ENCODE measurements at regions not wholly inside any gene's neighbourhood (a gene's known extent, or its start where the extent isn't known, plus 50 kb on each side); places are given as distances from the start of the nearest gene placed in this dataset.

- H3K27me3 ChIP-seq (replicated peaks in 1 of 4; ENCODE audit: control insufficient read depth in 3 of 4, extremely low read depth in 1 of 4, insufficient read depth in 3 of 4, low read length in 3 of 4): no peaks in the 10 kb centered on the region
- no peak for DNase-seq (ENCODE audit: low read depth in 1 of 2, low spot score in 2 of 2)
- no peak overlapping the region for H3K4me2 ChIP-seq (ENCODE audit: insufficient read depth in 1 of 2, low read depth in 2 of 2, low read length in 2 of 2)
- H2AFZ ChIP-seq (ENCODE audit: low read length): no peak overlapping the region
- H3K23me2 ChIP-seq (ENCODE audit: low read depth, low read length): no peaks in the 10 kb centered on the region
- no peak overlapping the region for H3K4me3 ChIP-seq (ENCODE audit: extremely low read depth in 1 of 4, insufficient read depth in 2 of 4, low read depth in 3 of 4, low read length in 4 of 4)
- no peak overlapping the region for H2BK20ac ChIP-seq (ENCODE audit: low read length)
- H3K36me3 ChIP-seq (ENCODE audit: control insufficient read depth in 2 of 4, insufficient read depth in 4 of 4, low read length in 3 of 4): no peaks in the 10 kb centered on the region
- no peak overlapping the region for H3K56ac ChIP-seq (replicated peaks; ENCODE audit: insufficient read length, low read depth, low read length)
- no peak overlapping the region for H2BK12ac ChIP-seq (ENCODE audit: low read depth, low read length)
- WGBS, 2 experiments (ENCODE audit: extremely low coverage in 1 of 2, insufficient coverage in 1 of 2, insufficient read length in 1 of 2, insufficient replicate concordance in 2 of 2, low coverage in 1 of 2, low lambda C conversion rate in 2 of 2, missing lambda C conversion rate in 1 of 2): 86% methylated on average over 1 of the region's 1 CpG; no CpG with 5 or more reads in 1 of the 2 experiments
- no peak overlapping the region for H4K5ac ChIP-seq (ENCODE audit: insufficient read length, low read depth, low read length)
- H4K91ac ChIP-seq (replicated peaks; ENCODE audit: insufficient read length, low read length): no peak overlapping the region
- H3K79me2 ChIP-seq (ENCODE audit: control insufficient read depth in 1 of 2, insufficient read depth in 2 of 2, low read length in 2 of 2): no peaks in the 10 kb centered on the region
- ChIA-PET CTCF (ENCODE audit: partially characterized antibody) (interaction anchor here (0.9 to 1.1 kb wide), 3 partner anchors 8 to 38 kb away, joined by 3 to 5 read pairs (median 4); no protein-coding TSS in a partner anchor), POLR2A (ENCODE audit: partially characterized antibody) (no interaction called here)
- FAIRE-seq: no peak
- H3K9me3 ChIP-seq (ENCODE audit: insufficient read depth in 2 of 2, low read depth in 1 of 2, low read length in 1 of 2): peaks cover 4 to 7% of the 10 kb centered on the region in 2 experiments; a peak in 3 of 4 replicates
- H4K8ac ChIP-seq (ENCODE audit: extremely low read depth, insufficient read depth, low read length): no peak overlapping the region
- no peak overlapping the region for H3K14ac ChIP-seq (ENCODE audit: insufficient read length)
- no peak overlapping the region for H3K4ac ChIP-seq (replicated peaks; ENCODE audit: insufficient read length, low read depth, low read length)
- H2BK5ac ChIP-seq (ENCODE audit: low read depth, low read length): no peak overlapping the region
- no peaks in the 10 kb centered on the region for H3K79me1 ChIP-seq (ENCODE audit: low read depth, low read length)
- no peak overlapping the region for H3K23ac ChIP-seq (ENCODE audit: insufficient read length)
- H2AK5ac ChIP-seq (ENCODE audit: low read depth, low read length): no peak overlapping the region
- H2BK15ac ChIP-seq (ENCODE audit: low read length): no peak overlapping the region
- no peaks in the 10 kb centered on the region; a peak in 3 of 7 replicates for H3K4me1 ChIP-seq (replicated peaks in 1 of 4; ENCODE audit: control insufficient read depth in 3 of 4, insufficient read depth in 4 of 4, low read length in 3 of 4)
- no peak overlapping the region for H3K18ac ChIP-seq (ENCODE audit: extremely low read depth, low read length)
- H4K20me1 ChIP-seq (replicated peaks in 1 of 2; ENCODE audit: control insufficient read depth in 1 of 2, insufficient read depth in 2 of 2, low read length in 2 of 2): no peaks in the 10 kb centered on the region
- no peak overlapping the region for H3K9ac ChIP-seq (replicated peaks in 1 of 4; ENCODE audit: extremely low read depth in 1 of 4, low read depth in 3 of 4, low read length in 3 of 4)
- H2BK120ac ChIP-seq (replicated peaks; ENCODE audit: low read depth, low read length): no peak overlapping the region
- H3K27ac ChIP-seq (ENCODE audit: low read depth, low read length): no peak overlapping the region
- TF ChIP-seq BCL11A (IDR thresholded peaks at IDR 0.05; ENCODE audit: low read depth in 2 of 2, low read length in 2 of 2): no peak
- no peak for TF ChIP-seq RXRA (IDR thresholded peaks at IDR 0.05; ENCODE audit: insufficient read depth, low read depth, low read length)
- no peak for TF ChIP-seq SP4 (IDR thresholded peaks at IDR 0.05; ENCODE audit: low read length)
- TF ChIP-seq BACH1 (IDR thresholded peaks at IDR 0.05; ENCODE audit: low read length): no peak
- no peak for TF ChIP-seq RBBP5 (IDR thresholded peaks at IDR 0.05; ENCODE audit: borderline replicate concordance, low read depth, low read length)
Observed at GRCh38 chr2:79355569-79355968, 157.3 kb upstream of the CTNNA2 start.

All from H1 (cell line).